Body of pancreas (tissue), 4 donors: ENCODE measurements at regions not wholly inside any gene's neighbourhood (a gene's known extent, or its start where the extent isn't known, plus 50 kb on each side); places are given as distances from the start of the nearest gene placed in this dataset.

Experiments
- ATAC-seq: fragments of 150-250 bp; one replicate; pipeline ENCODE4 v1.9.1; 2016
- DNase-seq, 4 donors: peaks; one replicate each; pipeline ENCODE4 v3.0.0-alpha.2; 2019
- H3K27ac ChIP-seq, 4 donors: fragments of 200-600 bp; sonication (generic); 1 replicate in 3 of 4; 2 replicates in 1 of 4; pipeline versions ENCODE4 v1.5.1 to v1.6.1; 2016 to 2019; ENCODE audit warnings: mild to moderate bottlenecking in 1 of 4, mixed read lengths in 1 of 4, moderate library complexity in 1 of 4
- H3K27me3 ChIP-seq, 2 donors: fragments of 200-600 bp; sonication (generic); one replicate each; pipeline ENCODE4 v1.6.0; 2016; ENCODE audit warnings: mild to moderate bottlenecking in 1 of 2
- H3K36me3 ChIP-seq, 2 donors: fragments of 200-600 bp; sonication (generic); replicated peaks in 1 of 2; 2 replicates each; pipeline ENCODE4 v1.5.1; 2016; ENCODE audit warnings: low read depth in 2 of 2; ENCODE audit not compliant: insufficient read depth in 1 of 2
- H3K4me1 ChIP-seq: fragments of 200-600 bp; sonication (generic); one replicate; pipeline ENCODE4 v1.6.0; 2016
- H3K4me3 ChIP-seq, 2 donors: fragments of 200-600 bp; sonication (generic); 1 replicate in 1 of 2; 2 replicates in 1 of 2; pipeline ENCODE4 v1.5.1; 2016 to 2019
- H3K9me3 ChIP-seq, 3 donors: fragments of 200-600 bp; sonication (generic); 1 replicate in 2 of 3; 2 replicates in 1 of 3; pipeline ENCODE4 v1.5.1; 2016
- CTCF ChIP-seq, 7 experiments: fragments of 450-650 bp in 4 of 7; fragments of 200-600 bp in 3 of 7; sonication (generic) in 3 of 7; IDR thresholded peaks; one replicate each; pipeline ENCODE4 v1.5.1; 2016 to 2019; ENCODE audit warnings: antibody characterized with exemption in 7 of 7
- POLR2A ChIP-seq, 3 donors: fragments of 450-650 bp; IDR thresholded peaks; one replicate each; pipeline ENCODE4 v1.6.1; 2016; ENCODE audit warnings: antibody characterized with exemption in 3 of 3, mild to moderate bottlenecking in 2 of 3
- WGBS, 2 donors: methylation state at CpG; one replicate each; pipeline ENCODE4 v1.1.5; 2017; 5-methylcytosine and 5-hydroxymethylcytosine counted together
- intact Hi-C: fragments of 100-400 bp; cut with DNase I; formaldehyde crosslinking; loops from one replicate; pipeline ENCODE4 v1.15.1; 2023

GRCh38 chr1:103309786-103310185, 201.5 kb upstream of the COL11A1 start:
- Histone ChIP-seq H3K27me3 (peaks cover 0 to 4% of the 10 kb centered on the region in 2 donors), H3K4me3 (no peak overlapping the region), H3K9me3 (no peaks in the 10 kb centered on the region), H3K36me3 (no peaks in the 10 kb centered on the region), H3K27ac (no peak overlapping the region), H3K4me1 (no peaks in the 10 kb centered on the region)
- DNase-seq (no peak), ATAC-seq (no peak)
- TF ChIP-seq CTCF (IDR thresholded peaks at IDR 0.05): no peak
- TF ChIP-seq POLR2A (IDR thresholded peaks at IDR 0.05): no peak
- whole genome bisulfite sequencing, 2 donors: 97% methylated on average over 1 of the region's 1 CpG
- intact Hi-C loops: no loop called here

GRCh38 chr1:103307751-103308150, 199.4 kb upstream of the COL11A1 start:
- TF ChIP-seq CTCF (IDR thresholded peaks at IDR 0.05): no peak
- TF ChIP-seq POLR2A (IDR thresholded peaks at IDR 0.05): no peak
- WGBS, 2 donors: 43 to 59% methylated on average over 2 of the region's 2 CpGs
- Histone ChIP-seq H3K27me3 (peaks cover 0 to 4% of the 10 kb centered on the region in 2 donors), H3K9me3 (no peaks in the 10 kb centered on the region), H3K36me3 (no peaks in the 10 kb centered on the region), H3K4me1 (no peaks in the 10 kb centered on the region), H3K27ac (no peak overlapping the region), H3K4me3 (no peak overlapping the region)
- ATAC-seq (no peak), DNase-seq (no peak)
- intact Hi-C loops: no loop called here

GRCh38 chr1:103283841-103284669, 175.7 kb upstream of the COL11A1 start:
- Histone ChIP-seq H3K36me3 (no peaks in the 10 kb centered on the region), H3K27ac (no peak overlapping the region), H3K4me1 (no peaks in the 10 kb centered on the region), H3K4me3 (no peak overlapping the region), H3K9me3 (no peaks in the 10 kb centered on the region), H3K27me3 (no peaks in the 10 kb centered on the region)
- DNase-seq (no peak), ATAC-seq (no peak)
- no peak for TF ChIP-seq POLR2A (IDR thresholded peaks at IDR 0.05)
- no peak for TF ChIP-seq CTCF (IDR thresholded peaks at IDR 0.05)
- intact Hi-C loops: no loop called here

- no peaks in the 10 kb centered on the region for H3K27me3 ChIP-seq
- no peak for ATAC-seq
- no peaks in the 10 kb centered on the region for H3K4me1 ChIP-seq
- intact Hi-C loops: no loop called here
- TF ChIP-seq POLR2A (IDR thresholded peaks at IDR 0.05) (no peak), CTCF (IDR thresholded peaks at IDR 0.05) (no peak)
- WGBS, 2 donors: 17 to 41% methylated on average over 1 of the region's 1 CpG
- H3K4me3 ChIP-seq: no peak overlapping the region
- no peaks in the 10 kb centered on the region for H3K9me3 ChIP-seq
- H3K36me3 ChIP-seq: no peaks in the 10 kb centered on the region
- no peak overlapping the region for H3K27ac ChIP-seq
- no peak for DNase-seq
Measured at GRCh38 chr1:103283371-103283770, 175.0 kb upstream of the COL11A1 start.

GRCh38 chr1:103275725-103276124, 167.4 kb upstream of the COL11A1 start:
- WGBS, 2 donors: 58 to 70% methylated on average over 1 of the region's 1 CpG
- no peaks in the 10 kb centered on the region for H3K9me3 ChIP-seq
- no peak for DNase-seq

More at GRCh38 chr1:103275725-103276124, 167.4 kb upstream of the COL11A1 start:
- H3K4me1 ChIP-seq: no peaks in the 10 kb centered on the region
- H3K4me3 ChIP-seq: no peak overlapping the region
- ATAC-seq: no peak
- no peak for TF ChIP-seq POLR2A (IDR thresholded peaks at IDR 0.05)
- no peak for TF ChIP-seq CTCF (IDR thresholded peaks at IDR 0.05)
- no peaks in the 10 kb centered on the region for H3K27me3 ChIP-seq
- no peaks in the 10 kb centered on the region for H3K36me3 ChIP-seq
- intact Hi-C loops: no loop called here
- H3K27ac ChIP-seq: no peak overlapping the region
